NCI-H526 (cell line): ENCODE measurements at regions not wholly inside any gene's neighbourhood (a gene's known extent, or its start where the extent isn't known, plus 50 kb on each side); places are given as distances from the start of the nearest gene placed in this dataset.
"Not testable (repeated sequence)": the region's sequence is repeated elsewhere in the genome, so short reads cannot be mapped to it uniquely, and the experiment has no call there.

Experiments
- DNase-seq, 2 experiments: peaks; one replicate each; lab custom pipeline; 2025; lab: John Stamatoyannopoulos, UW

DNA sequence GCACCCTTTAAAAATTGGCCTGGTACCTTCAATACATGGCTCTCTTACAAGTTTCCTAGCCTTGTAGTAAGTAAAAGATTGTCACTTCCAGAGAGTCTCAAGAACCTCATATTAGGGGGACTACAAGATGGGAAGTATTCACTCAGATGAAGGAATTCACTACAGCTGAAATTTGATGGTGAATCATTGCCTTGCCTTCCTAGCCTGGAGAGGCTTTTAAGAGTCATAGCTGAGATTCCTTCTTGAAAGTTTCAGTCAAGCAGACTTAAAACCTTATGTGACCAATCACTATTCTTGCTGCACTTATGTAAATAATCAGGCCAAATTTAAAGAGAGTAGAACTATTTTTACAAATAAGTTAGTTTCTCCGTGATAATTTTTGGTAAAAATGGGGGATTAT, 451.6 kb downstream of the TRHDE start:
- DNase-seq: no peak

DNA sequence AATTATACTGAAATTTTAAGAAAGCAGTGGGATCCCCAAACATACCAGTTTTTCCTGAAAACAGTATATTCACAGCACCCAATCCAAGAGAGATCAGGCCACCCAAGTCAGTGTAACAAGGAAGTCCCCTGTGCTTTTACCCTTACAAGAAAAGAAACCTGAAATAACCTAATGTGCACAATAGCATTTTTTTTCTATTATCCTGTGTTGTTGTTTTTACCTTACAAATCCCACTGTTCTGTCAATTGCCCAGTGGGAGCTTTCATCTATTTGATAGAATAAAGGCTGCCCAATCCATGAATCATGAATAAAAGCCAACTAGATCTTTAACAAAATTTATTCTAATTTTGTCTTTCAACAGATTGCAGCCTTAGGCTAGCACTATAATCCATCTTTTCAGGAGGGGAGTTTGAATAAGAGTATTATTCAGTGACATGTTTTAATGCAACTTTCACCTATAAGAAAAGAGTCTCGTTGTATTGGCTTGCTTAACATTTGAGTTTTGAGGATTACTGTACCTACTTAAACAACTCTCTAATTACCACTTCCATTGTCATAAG, 457.4 kb downstream of the TRHDE start:
- DNase-seq: no peak

DNA sequence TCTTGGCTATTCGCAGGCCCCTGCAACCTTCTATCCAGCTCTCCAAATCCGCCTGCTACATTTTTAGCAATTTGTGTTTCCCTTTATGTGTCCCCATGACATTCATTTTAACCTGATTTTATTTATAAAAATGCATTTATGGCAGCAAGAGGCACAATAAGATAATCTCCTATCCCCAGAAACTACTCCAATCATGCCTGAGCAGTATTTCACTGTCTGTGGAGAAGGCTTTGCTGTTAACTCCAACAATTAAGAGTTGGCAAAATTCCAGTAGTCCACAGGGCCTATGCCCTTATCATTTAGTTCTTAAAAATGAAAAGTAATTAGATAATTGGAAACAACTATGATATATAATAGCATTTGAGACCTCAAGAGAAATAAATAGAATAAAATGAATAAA, 462.4 kb downstream of the TRHDE start:
- DNase-seq: no peak

DNA sequence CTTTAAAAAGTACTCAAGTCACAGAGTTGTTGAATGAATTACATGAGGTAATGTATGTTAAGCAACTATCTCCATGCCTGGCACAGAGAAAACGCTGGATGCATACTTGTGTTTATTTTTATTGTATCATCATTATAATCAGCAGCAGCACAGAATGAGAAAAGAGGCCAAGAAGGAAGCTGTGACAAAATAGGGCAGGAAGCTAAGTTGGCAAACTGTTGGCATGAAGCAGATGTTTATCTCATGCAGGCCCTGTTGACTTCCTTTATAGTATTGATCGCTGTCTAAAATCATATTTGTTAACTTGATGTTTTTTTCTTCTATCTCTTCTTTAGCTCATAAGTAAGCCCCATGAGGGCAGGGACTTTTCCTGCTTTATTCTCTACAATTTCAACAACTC, 466.6 kb downstream of the TRHDE start:
- no peak for DNase-seq

DNA sequence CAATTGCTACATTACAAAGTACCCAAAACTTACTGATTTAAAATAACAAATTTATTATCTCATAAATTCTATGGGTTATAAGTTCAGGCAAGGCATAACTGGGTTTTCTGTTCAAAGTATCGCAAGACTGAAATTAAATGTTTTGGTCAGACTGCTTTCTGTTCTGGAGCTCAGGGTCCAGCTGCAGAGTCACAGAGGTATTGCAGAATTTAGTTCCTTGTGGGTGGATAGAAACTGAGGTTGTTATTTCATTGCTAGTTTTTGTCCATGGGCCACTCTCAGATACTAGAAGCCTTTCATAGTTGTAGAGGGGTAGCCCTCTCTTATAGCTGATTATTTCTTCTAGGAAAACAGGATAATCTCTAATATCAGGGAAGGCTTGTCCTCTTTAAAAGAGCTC, 467.9 kb downstream of the TRHDE start:
- no peak for DNase-seq

DNA sequence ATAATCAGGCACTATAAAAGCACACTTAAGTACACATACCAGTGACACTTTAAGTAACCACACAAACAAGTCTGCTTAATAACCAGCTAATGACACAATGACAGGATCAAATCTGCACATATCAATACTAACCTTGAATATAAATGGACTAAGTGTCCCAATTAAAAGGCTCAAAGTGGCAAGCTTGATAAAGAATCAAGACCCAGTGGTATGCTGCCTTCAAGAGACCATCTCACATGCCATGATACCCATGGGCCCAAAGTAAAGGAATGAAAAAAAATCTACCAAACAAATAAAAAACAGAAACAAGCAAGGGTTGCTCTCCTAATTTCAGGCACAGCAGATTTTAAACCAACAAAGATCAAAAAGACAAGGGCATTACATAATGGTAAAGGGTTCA, 470.4 kb downstream of the TRHDE start:
- no peak for DNase-seq

DNA sequence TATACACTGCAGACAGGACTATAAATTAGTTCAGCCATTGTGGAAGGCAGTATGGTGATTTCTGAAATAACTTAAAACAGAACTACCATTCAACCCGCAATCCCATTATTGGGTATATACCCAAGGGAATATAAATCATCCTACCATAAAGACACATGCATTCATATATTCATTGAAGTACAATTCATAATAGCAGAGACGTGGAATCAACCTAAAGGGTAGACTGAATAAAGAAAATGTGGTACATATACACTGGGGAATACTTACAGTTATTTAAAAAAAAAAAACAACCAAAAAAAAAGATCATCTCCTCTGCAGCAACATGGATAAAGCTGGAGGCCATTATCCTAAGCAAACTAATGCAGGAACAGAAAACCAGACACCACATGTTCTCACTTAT, 473.9 kb downstream of the TRHDE start:
- DNase-seq: no peak

DNA sequence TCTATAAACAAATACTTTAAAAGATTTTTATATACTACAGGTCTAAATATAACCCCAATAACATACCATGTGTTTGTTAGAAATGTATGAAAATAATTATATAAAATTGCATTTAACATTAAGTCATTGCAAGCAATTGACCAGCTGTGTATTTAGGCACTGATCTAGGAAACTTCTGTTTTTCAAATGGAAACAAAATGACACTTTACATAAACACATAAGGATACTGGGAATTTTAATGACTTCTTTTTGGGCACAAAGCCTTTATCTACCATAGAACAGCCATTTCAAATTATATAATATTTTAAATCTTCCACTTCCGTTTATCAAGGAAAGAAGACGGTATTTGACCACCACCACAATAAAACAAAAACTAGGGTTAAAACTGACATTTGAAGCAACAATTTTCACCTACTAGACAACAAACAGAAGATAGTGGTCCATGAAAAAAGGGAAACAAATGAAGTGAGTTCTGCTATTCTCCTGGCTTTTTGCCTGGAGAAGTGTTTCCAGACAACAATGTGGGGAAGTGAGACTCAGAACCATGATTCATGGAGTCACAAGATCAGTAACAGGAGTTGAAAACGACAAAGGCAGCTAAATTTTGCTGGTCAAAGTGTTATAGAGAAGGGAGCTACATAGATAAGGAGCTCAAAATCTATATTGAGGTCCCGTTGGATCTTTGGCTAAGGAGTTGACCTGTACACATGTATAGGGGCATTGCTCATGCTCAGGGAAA, 475.1 kb downstream of the TRHDE start:
- no peak for DNase-seq

DNA sequence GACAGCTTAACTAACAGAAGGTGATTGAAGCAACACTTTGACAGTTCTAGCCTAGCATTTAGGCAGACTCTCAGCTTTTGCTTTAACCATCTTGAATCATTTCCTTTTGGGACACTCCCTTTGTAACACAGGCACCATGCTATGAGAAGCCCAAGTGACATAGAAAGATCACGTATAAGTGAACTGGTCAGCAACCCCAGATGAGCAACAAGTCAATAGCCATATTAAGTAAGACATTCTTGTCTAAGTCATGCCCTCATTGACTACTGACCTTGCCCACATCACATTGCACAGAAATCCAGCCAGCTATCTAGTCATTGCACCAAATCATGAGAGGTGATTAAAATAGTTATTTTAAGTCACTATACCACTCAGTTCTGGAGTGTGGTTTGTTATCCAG, 476.8 kb downstream of the TRHDE start:
- DNase-seq: no peak

DNA sequence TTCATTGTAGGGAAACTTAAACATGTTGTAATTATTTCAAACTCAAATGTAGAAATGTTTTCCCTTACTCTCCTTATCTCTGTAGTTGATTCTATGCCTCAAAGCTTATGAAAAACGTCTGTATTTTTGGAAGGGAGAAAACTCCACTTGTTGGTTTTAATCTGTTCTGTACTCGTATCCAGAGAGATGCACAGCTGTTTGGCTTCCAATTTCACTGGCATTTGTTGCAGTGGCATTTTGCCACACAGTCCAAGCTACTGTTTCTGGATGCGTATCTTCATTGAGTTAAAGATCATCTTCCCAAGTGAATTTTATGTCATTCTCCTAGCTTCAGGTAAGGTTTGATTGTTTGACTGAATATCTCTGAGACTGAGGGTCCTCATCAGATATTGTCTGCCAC, 481.4 kb downstream of the TRHDE start:
- no peak for DNase-seq

DNA sequence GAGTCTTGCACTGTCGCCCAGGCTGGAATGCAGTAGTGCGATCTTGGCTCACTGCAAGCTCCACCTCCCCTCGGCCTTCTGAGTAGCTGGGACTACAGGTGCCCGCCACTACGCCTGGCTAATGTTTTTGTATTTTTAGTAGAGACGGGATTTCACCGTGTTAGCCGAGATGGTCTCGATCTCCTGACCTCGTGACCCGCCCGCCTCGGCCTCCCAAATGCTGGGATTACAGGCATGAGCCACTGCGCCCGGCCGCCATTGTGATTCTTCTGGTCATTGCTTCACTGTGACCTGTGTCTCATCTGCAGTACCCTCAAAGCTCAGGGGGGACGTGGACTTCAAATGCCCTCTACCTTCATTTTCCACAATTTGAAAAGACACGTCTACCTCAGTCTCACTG, 481.9 kb downstream of the TRHDE start:
- not testable (repeated sequence) for DNase-seq

DNA sequence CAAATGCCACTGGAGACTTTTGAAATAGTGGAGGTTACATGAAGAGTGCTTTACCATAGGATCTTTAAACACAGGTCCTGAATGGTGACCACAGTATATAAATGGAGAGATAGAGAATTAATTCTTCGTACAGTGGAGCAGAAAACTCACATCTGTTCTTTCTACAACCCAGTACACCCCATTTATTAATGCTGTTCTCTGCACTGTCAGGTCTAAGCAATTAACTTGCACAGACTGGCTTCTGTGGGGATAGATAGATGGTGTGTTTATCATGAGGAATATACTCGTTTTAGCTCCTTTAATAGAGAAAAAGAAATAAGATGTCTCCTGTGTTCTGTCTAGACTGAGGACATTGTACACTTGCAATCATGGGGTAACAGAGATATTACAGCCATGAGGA, 494.3 kb downstream of the TRHDE start:
- DNase-seq: no peak

DNA sequence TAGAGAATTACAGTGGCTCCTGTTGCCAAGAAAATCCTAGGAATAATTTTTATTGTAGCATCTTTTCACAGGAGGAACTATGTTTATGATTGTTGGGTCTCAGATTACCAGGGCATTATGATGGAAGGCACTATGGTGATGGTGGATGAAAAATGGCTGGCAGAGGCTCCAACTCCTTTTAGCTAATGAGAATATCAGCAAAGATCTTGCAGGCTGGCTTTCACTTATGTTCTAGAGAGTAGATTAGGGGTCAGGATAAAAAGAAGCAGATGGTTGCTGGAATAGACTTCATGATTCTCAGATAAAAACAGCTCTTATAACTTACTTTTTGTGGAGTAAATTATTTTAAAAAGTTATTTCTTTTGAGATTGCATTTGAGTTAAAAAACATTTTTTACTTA, 501.9 kb downstream of the TRHDE start:
- no peak for DNase-seq

DNA sequence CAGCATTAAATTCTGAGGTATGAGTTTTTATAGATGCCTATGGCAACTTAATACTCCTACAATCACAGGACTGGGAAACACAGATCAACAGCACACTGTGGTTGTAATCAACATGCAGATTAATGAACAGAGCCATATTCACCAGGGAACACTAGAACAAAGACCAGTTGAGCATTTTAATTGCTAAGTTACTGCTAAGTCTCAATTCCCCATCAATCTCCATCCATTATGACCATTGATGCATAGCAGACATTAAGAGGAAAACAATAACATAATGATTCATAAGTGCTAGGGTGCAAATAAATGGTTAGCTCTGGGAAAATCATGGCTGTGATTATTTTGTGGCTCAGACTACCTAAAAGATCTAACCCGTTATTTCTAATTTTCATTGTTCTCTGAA, 505.6 kb downstream of the TRHDE start:
- no peak for DNase-seq

DNA sequence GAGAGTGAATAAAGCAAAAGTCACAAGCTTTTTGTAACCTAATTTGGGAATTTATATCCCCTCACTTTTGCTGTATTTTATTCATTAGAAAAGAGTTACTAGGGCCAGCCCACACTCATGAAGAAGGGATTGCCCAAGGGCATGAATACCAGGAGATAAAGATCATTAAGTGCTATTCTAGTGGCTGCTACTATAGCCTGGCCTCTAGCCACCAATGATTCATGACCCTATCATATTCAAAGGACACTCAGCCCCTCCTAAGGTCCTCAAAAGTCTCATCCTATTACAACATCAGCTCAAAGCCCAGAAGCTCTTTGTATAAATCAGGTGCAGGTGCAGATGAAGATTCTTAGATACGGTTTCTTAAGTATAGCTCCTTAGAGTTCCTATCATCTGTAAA, 518.1 kb downstream of the TRHDE start:
- DNase-seq: no peak

DNA sequence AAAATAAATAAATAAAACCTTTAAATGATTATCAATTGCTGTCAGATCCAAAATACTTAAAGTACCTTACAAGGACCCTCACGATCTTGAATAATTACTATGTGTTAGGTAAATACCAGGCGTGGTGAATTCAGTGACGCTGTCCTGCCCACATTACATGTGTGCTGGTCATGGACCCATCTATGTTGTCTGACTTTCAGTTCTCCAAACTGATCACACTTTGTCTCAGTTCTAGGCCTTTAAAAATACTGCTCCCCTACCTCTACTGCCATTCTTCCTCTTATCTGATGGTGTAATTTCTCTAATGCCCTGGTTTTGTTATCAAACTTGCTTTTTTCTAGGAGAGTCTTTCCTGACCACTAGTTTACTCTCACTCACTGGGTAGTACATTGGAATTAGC, 520.7 kb downstream of the TRHDE start:
- no peak for DNase-seq

DNA sequence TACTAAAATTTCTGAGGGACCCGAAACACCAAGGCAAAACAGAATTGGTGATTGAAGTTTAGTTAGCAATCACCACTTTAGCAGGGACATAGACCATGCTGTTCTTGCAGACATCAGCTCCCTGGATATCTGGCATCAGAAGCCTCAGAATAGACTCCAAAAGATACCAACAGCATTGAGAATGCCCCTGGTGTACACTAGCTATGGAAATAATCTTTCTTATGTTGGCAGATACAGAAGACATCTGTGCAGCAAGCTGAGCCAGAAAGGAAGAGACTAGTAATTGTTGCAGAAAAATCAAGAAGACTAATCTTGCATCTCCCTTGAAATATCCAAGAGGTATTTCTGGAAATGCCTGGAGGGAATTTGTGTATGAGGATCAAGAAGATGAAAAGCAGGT, 521.6 kb downstream of the TRHDE start:
- no peak for DNase-seq

DNA sequence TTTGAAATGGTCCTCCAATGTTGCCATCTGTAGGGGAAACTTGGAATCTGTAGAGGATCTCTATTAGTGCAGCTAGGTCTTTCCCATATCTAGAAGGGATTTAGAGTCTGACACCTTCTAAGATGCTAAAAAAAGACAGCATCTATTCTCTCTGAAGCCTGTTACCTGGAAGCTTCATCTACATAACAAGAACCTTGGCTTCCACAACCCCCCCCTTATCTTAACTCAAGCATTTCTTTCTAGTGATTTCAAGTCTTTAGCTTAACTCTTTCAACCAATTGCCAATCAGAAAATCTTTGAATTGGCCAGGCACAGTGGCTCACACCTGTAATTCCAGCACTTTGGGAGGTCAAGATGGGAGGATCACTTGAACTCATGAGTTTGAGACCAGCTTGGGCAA, 543.3 kb downstream of the TRHDE start:
- no peak for DNase-seq

DNA sequence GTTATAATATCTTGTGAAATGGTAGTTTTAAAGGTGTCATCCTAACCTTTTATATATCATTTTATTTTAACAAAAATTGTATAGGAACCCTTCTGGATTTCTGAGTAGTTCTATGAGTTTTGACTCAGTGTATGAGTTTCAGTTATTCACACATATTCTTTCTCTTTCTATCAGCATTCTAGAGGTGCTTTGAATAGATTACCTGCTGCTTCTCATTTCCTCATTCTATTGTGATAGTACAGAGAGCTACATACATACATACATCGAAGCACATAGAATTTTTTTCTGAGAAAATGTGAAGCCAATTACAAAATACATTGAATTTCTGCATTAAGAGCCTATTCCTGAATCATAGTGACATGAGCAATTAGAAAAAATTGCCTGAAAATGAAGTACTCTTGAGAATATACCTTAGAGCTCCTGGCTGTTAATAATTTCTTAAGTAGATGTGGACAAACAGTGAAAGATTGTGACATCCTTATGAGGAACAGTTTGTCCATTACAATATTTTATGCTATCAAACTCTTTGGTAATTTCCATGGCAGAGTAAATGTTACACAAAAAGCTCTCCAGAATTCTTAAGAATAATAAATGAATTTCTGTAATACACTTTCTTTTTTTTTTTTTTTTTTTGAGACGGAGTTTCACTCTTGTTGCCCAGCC, 556.6 kb downstream of the TRHDE start:
- no peak for DNase-seq

DNA sequence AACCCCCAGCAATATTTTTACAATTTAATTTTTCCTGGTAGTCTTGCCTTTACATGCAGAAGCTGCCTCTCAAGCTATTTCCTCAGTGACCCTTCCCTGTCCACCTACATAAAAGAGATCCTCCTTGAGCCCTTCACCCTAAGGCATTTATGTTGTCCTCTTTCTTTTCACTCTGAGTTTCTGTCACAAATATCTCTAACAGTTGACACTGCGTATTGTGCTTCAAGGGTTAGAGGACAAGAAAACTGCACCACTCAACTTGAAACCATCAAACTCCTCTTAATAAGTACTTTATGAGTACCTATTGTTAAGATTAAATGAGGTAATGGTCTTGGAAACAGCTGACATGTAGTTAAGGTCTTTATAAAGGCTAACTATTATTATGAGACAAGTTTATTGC, 557.7 kb downstream of the TRHDE start:
- no peak for DNase-seq

DNA sequence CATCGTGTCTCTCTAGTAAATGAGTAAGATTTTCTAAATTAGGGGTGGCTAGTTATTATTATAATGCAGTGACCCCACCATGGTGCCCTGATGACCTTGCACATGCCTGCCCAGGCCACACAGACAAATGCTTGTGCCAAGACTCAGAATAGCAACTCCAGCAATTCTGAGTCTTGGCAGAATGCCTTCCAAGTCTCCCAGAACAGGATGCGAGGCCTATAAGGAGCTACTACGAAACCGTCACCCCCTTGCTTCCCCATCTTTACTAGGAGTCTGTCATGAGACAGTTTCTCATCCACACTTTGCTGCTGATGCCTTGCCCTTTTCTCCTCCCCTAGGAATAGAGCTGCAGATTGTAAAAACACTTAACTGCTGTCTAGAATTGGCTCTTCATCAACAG, 559.9 kb downstream of the TRHDE start:
- no peak for DNase-seq

DNA sequence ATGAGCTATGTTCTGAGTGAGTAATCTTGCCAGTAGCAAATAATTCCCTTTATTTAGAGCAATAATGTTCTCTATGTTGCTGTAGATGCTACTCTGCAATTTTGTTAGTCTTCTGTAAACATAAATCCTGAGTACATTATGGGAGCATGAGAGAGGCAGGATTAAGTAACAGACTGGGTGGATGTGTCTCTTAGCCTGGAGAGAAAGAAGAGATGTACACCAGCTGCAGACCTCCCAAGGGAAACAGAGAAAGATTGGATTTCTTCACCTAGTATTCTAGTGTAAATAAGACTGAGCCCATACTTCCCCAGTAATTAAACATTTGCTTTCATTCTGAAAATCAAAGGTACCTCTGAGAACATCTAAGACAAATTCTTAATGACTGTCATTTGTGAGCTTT, 564.0 kb downstream of the TRHDE start:
- DNase-seq: no peak

DNA sequence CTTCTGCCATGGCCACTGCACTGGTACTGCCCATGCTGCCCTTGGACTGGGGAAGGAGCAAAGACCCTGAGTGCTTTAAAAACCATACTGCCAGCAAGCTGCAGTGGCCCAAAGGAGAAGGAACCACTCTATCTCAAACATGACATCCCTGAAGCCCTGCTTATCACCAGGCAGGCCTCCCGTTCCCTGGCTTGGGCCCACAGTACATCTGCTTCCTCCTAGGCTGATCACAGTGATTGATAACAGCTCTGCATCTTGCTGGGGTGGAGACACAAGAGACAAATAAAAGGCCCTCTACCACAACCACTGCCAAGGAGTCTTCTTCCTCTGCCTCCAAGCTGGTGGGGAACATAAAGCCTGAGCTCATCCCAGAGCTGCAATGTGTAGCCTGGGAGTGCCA, 567.5 kb downstream of the TRHDE start:
- no peak for DNase-seq

DNA sequence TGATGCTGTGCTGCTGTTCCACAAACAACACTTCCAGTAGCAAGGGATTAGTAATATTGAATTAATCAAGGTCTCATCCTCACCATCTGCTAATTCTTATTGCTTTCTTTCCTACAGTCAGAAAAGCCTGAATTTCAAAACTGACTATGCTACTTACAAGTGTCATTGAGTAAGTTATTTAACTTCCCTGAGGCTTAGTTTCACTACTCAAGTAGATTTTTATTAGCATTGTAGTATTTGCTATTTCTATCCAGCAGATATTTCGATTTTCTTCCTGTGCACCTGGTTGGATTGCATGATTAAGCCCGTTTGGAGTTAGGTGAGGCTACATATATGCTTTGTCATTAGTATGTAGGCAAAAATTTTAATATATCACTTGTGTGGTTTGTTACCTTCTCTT, 591.5 kb downstream of the TRHDE start:
- no peak for DNase-seq
